Stimulated activated CD4-positive, alpha-beta T cell treated with anti-CD3 and anti-CD28 coated beads, Interleukin-15, amount 100 ng/mL, for 1 hour (primary cell): ENCODE measurements at regions not wholly inside any gene's neighbourhood (a gene's known extent, or its start where the extent isn't known, plus 50 kb on each side); places are given as distances from the start of the nearest gene placed in this dataset.

ENCODE experiments used
- DNase-seq, 2 donors: peaks; one replicate each; pipeline ENCODE4 v3.0.0-alpha.2; 2020; ENCODE audit warnings: low read depth in 1 of 2, low spot score in 1 of 2

DNA sequence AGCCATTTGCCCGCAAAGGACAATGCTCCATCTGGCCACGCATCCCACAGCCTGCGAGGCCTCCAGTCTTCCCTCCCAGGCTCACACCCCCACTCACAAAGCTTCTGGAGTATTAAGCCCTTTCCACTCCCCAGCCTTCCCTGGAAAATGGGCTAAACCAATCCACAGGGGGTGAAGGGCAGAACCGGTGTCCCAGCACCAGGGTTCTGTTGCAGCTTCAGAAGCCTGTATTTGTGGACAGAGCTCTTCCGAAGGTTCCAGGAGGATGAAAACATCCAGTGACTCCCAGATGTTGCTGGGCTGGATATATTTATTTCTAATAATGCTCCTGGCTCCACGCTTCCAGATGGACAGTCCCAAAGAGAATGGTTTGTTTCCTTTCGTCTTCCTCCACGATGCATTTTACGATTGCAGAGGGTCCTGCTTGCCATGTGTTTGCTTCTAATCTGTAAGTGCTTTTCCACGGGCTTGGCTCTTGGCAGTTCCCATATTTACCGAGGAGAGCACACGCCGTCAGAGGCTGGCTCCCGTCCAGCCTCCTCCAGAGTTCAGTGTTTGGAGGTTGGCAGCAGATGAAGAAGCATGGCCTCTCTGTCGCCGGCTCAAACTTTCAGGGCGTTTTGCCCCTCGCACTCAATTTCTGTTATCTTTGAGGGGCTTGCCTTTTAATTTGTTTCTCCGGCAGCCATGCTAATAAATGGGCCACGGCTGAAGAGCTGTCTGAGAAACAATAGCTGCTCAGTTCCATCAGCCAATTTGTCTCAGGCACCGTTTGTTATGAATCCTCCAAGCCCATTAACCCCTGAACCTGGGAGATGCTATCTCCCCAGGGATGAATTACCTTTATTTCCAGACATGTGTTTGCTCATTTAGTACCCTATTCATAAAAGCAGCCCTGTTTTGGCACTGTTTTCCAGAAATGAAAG lies 367.9 kb upstream of the PROK2 start:
- no peak for DNase-seq

DNA sequence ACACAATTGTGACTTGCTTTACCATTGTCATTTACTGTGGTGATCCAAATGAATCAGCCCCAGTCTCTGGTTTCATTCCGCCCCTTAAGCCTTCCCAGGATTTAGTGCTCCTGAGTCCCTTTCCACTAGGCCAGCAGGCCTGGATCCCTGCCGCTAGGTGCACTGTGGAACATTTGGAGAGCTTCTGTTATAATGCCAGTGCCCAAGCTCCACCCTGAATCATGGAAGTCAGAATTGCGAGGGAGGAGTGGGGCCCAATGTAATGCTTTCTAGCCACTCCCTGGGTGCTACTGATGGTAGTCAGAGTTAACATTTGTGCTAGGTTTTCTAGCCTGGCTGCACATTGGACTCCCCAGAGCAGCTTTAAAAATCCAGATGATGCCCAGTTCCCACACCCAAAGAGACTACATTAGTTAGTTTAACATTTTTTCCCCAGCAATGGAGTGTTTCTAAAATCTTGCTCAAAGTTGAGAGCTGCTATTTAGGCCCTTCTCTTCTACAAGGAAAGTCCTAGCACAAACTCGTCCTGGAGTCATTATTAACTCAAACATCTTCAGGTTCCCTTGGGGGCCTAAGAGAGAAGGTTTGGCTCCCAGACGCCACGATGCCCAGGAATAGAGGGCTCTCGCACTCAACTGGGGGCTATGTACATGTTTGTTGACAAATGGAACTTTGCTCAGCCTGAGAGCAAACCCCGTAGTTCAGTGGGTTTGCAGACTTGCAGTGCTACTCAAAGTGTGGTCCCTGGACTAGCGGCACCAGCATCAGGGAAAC lies 366.7 kb upstream of the PROK2 start:
- DNase-seq: no peak

DNA sequence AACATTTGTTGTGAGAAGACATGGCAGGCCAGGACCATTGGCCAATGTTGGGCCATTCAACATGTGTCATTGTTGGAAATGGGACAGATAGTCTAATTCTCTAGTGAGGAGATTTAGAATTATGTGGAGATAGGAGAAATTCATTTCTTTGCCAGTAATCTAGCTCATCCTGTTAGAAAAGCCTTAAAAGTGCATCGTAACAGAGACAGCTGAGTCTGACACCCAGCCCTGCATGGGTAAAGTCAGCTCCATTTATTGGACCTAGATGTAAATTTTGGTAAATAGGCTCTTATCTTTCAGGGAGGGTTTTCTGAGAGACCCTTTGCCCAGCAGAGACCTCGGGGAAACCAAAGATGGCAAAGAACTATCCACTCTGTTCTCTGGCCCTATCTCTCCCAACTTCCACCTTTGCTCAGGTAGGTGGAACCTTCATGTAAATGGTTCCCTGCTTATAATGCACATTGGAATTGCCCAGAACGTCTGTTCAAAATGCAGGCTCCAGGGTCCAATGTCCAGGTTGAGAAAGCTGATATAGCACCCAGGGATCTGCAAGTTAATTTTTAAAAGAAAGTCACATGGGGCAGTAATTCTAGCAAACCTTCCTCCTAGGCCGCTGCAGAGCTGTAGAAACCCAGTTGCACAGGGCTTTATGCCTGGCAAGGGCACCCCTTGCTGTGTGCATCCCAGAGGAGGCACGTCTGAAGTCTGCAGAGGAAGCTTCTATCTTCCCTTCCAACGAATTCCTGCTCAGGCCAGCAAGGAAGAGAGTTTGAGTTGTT lies 365.9 kb upstream of the PROK2 start:
- DNase-seq: no peak

GRCh38 chr3:72149645-72150300 lies 364.8 kb upstream of the PROK2 start:
- DNase-seq: no peak

- DNase-seq: no peak
These were observed 362.7 kb upstream of the PROK2 start for GRCh38 chr3:72147600-72147999.

GRCh38 chr3:72145506-72146380 lies 360.8 kb upstream of the PROK2 start:
- no peak for DNase-seq

DNA sequence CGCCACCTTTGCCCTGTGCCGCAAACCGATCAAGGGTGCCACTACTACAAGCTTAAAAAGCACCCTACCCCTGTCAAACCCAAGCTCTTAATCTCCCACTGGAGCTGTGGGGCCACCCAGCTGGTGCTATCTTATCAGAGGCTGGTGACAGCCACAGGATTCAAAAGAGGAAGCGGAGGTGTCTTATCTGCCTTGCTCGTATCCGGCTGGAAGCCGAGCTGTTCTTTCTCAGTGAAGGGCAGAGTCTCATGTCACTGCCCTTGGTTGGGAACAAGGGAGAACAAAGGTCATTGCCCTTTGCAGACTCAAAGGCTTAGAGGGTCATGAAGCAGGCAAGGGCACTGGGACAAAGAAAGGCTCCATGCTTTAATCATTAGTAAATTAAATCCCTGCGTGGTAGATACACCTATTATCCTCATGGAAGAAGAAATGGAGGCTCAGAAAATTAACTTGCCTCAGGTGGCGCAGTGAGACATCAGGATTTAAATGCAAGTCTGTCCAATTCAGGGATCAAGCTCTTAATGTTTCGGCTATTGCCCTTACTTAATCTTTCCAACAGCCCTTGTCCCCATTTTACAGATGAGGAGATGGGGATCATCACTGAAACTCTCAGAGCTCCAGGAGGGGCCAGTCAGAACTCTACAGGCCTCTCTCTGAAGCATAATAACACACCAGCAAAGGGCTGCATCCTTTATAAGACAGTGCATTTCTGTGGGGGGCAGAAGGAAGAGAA lies 360.0 kb upstream of the PROK2 start:
- no peak for DNase-seq

DNA sequence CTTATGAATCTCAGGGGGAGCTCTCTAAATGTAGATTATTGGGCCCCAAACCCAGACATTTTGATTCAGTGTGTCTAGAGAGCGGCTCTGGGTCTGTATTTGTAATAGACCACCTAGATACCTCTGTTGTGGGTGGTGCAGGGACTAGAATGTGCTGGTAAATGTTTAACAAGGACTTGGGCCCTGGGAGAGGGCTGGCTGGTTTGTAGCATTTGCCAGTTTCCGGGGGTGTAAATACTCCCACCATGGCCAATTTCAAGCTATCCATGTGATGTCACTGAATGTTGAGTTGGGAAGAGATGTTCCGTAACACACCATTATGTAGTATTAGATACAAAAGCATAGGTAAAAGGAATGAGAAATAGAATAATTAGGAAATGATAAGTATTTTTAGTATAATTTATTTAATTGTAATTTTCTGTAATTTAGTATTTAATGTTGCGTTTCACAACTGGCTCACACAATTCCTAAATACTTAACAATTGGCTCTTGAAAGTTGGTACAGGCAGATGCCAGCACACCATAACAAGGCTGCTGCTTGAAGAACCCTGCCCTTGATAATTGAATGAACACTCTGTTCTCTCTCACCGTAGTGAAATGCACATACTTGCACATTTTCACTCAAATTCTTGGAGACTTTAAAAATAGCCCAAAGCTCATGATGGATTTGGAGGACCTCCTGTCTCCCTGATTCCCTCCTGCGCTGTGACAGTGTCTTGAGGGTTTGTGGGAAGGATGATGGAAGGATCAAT lies 359.2 kb upstream of the PROK2 start:
- DNase-seq: no peak

GRCh38 chr3:72143322-72143721 lies 358.4 kb upstream of the PROK2 start:
- no peak for DNase-seq

GRCh38 chr3:72142028-72142427 lies 357.1 kb upstream of the PROK2 start:
- no peak for DNase-seq

- no peak for DNase-seq
These were observed 356.3 kb upstream of the PROK2 start for GRCh38 chr3:72141264-72141663.

GRCh38 chr3:72139316-72139715 lies 354.4 kb upstream of the PROK2 start:
- no peak for DNase-seq

GRCh38 chr3:72137865-72138861 lies 353.2 kb upstream of the PROK2 start:
- no peak for DNase-seq

GRCh38 chr3:72135636-72136035 lies 350.7 kb upstream of the PROK2 start:
- no peak for DNase-seq

GRCh38 chr3:72134989-72135451 lies 350.1 kb upstream of the PROK2 start:
- DNase-seq: no peak

- DNase-seq: no peak
These were observed 348.5 kb upstream of the PROK2 start for GRCh38 chr3:72133329-72134011.

DNA sequence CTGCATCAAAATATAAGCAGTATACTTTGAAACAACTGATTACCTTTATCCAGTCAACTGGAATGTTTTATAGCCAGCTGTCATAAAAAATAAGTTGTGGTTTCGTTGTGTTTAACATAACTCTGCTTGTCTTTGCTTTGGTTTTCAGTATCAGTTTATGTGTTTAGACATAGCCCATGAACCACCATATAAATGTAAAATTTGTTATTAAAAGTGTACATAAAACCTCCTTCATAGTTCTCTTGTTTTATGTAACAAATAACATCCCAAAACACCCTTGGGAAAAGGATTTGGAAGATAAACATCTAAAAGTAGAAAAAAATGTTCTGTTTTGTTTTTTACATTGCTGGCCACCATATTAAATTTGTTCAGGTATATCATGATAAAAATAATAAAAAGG lies 347.0 kb upstream of the PROK2 start:
- DNase-seq: no peak
